Panc1 (cell line): ENCODE measurements at regions not wholly inside any gene's neighbourhood (a gene's known extent, or its start where the extent isn't known, plus 50 kb on each side); places are given as distances from the start of the nearest gene placed in this dataset.

Source experiments
- POLR2AphosphoS5 ChIP-seq: IDR thresholded peaks from 2 replicates; pipeline ENCODE4 v1.6.1; 2012; ENCODE audit warnings: mild to moderate bottlenecking, low read depth, low read length, moderate library complexity
- SIN3A ChIP-seq: IDR thresholded peaks from 2 replicates; pipeline ENCODE4 v1.6.1; 2012; ENCODE audit warnings: low read depth, mild to moderate bottlenecking, low read length, moderate library complexity, borderline replicate concordance; ENCODE audit not compliant: insufficient read depth
- TCF7L2 ChIP-seq: IDR thresholded peaks from 2 replicates; pipeline ENCODE4 v1.6.1; 2011; ENCODE audit warnings: mild to moderate bottlenecking, low read depth, low read length, inconsistent platforms
- TF ChIP-seq, protein P1 (sequence below): fragments of 450-650 bp; IDR thresholded peaks from 2 replicates; pipeline ENCODE4 v1.5.1; 2017; ENCODE audit warnings: mild to moderate bottlenecking
- TF ChIP-seq, protein P2 (sequence below), 2 experiments: IDR thresholded peaks; 2 replicates each; pipeline ENCODE4 v1.6.1; 2011 to 2012; ENCODE audit warnings: low read depth in 2 of 2, control low read depth in 1 of 2, low read length in 1 of 2, mild to moderate bottlenecking in 1 of 2, moderate library complexity in 1 of 2; ENCODE audit not compliant: insufficient read depth in 1 of 2

DNA sequence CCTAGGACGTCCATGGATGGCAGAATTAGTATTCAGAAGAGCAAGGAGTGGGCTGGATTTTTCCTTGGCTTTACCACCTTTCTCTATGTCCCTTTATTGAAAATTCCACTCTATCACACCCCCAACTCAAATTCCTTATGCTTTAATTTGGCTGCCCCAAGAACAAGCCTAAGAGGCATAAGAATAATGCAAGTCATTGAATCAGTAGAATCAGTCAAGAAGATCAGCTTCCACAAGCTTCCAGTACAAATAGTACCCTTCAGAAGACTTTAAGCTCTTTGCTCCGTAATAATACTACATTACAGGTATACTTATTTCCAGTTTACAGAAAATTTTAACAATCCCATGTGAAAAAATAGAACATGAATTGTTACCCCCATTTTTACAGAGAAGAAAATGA, 51.0 kb upstream of the SNAP25 start:
- TF ChIP-seq TCF7L2 = no peak
- TF ChIP-seq, protein P1, sequence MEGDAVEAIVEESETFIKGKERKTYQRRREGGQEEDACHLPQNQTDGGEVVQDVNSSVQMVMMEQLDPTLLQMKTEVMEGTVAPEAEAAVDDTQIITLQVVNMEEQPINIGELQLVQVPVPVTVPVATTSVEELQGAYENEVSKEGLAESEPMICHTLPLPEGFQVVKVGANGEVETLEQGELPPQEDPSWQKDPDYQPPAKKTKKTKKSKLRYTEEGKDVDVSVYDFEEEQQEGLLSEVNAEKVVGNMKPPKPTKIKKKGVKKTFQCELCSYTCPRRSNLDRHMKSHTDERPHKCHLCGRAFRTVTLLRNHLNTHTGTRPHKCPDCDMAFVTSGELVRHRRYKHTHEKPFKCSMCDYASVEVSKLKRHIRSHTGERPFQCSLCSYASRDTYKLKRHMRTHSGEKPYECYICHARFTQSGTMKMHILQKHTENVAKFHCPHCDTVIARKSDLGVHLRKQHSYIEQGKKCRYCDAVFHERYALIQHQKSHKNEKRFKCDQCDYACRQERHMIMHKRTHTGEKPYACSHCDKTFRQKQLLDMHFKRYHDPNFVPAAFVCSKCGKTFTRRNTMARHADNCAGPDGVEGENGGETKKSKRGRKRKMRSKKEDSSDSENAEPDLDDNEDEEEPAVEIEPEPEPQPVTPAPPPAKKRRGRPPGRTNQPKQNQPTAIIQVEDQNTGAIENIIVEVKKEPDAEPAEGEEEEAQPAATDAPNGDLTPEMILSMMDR = no peak
- TF ChIP-seq, protein P2, sequence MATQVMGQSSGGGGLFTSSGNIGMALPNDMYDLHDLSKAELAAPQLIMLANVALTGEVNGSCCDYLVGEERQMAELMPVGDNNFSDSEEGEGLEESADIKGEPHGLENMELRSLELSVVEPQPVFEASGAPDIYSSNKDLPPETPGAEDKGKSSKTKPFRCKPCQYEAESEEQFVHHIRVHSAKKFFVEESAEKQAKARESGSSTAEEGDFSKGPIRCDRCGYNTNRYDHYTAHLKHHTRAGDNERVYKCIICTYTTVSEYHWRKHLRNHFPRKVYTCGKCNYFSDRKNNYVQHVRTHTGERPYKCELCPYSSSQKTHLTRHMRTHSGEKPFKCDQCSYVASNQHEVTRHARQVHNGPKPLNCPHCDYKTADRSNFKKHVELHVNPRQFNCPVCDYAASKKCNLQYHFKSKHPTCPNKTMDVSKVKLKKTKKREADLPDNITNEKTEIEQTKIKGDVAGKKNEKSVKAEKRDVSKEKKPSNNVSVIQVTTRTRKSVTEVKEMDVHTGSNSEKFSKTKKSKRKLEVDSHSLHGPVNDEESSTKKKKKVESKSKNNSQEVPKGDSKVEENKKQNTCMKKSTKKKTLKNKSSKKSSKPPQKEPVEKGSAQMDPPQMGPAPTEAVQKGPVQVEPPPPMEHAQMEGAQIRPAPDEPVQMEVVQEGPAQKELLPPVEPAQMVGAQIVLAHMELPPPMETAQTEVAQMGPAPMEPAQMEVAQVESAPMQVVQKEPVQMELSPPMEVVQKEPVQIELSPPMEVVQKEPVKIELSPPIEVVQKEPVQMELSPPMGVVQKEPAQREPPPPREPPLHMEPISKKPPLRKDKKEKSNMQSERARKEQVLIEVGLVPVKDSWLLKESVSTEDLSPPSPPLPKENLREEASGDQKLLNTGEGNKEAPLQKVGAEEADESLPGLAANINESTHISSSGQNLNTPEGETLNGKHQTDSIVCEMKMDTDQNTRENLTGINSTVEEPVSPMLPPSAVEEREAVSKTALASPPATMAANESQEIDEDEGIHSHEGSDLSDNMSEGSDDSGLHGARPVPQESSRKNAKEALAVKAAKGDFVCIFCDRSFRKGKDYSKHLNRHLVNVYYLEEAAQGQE (IDR thresholded peaks at IDR 0.05; ENCODE audit: insufficient read depth in 1 of 2, low read depth in 2 of 2, low read length in 1 of 2) = no peak
- TF ChIP-seq POLR2AphosphoS5 = no peak
- no peak for TF ChIP-seq SIN3A
